HUES48 (cell line): ENCODE measurements at regions not wholly inside any gene's neighbourhood (a gene's known extent, or its start where the extent isn't known, plus 50 kb on each side); places are given as distances from the start of the nearest gene placed in this dataset.

Experiments
- H3K27ac ChIP-seq: one replicate; pipeline ENCODE4 v1.7.0; 2013; ENCODE audit warnings: low read depth, low read length, inconsistent platforms
- H3K27me3 ChIP-seq: 2 replicates; pipeline ENCODE4 v1.6.1; 2013; ENCODE audit warnings: mild to moderate bottlenecking, low read length; ENCODE audit not compliant: control insufficient read depth, insufficient read depth
- H3K36me3 ChIP-seq: 2 replicates; pipeline ENCODE4 v1.6.1; 2013; ENCODE audit warnings: low read length; ENCODE audit not compliant: control insufficient read depth, insufficient read depth
- H3K4me1 ChIP-seq: 2 replicates; pipeline ENCODE4 v1.6.1; 2013; ENCODE audit warnings: mild to moderate bottlenecking, low read length; ENCODE audit not compliant: control insufficient read depth, insufficient read depth
- H3K4me3 ChIP-seq: 2 replicates; pipeline ENCODE4 v1.5.1; 2013; ENCODE audit warnings: mild to moderate bottlenecking, low read depth, low read length
- H3K9ac ChIP-seq: 2 replicates; pipeline ENCODE4 v1.6.1; 2013; ENCODE audit warnings: mild to moderate bottlenecking, low read depth, low read length, moderate library complexity
- H3K9me3 ChIP-seq: 2 replicates; pipeline ENCODE4 v1.6.1; 2013; ENCODE audit warnings: low read length; ENCODE audit not compliant: control insufficient read depth, insufficient read depth

GRCh38 chr5:167167191-167167795 is 1124.2 kb upstream of the WWC1 start:
- Histone ChIP-seq H3K4me1 (peaks cover under 1% of the 10 kb centered on the region; the same call in 1 of the 2 replicates), H3K4me3 (no peak overlapping the region), H3K27me3 (no peaks in the 10 kb centered on the region), H3K9me3 (no peaks in the 10 kb centered on the region), H3K27ac (no peak overlapping the region), H3K36me3 (no peaks in the 10 kb centered on the region), H3K9ac (no peak overlapping the region)

- Histone ChIP-seq H3K27me3 (no peaks in the 10 kb centered on the region), H3K27ac (no peak overlapping the region), H3K4me3 (no peak overlapping the region), H3K36me3 (no peaks in the 10 kb centered on the region), H3K9me3 (no peaks in the 10 kb centered on the region), H3K4me1 (peaks cover 15% of the 10 kb centered on the region), H3K9ac (no peak overlapping the region)
Observed at GRCh38 chr5:167168971-167169370, 1122.5 kb upstream of the WWC1 start.

DNA sequence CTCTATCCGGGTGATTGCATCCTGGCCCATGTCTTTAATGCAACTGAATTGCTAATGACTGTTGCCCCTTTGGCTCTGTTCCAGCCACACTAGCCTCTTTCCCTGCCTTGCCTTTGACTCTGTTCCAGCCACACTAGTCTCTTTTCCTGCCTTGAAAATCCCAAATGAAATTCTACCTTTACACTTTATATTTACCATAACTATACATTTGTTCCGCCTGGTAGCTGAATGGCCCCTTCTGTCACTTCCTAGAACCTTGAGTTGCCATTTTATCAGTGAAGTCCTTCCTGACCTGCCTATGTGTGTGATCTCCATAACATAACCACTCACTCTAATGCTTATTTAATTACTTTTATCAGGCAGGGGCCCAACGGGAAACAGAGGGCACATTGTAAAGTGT is 1120.4 kb upstream of the WWC1 start:
- H3K36me3 ChIP-seq = no peaks in the 10 kb centered on the region
- no peaks in the 10 kb centered on the region for H3K9me3 ChIP-seq
- no peak overlapping the region for H3K9ac ChIP-seq
- H3K27ac ChIP-seq = no peak overlapping the region
- no peak overlapping the region for H3K4me3 ChIP-seq
- H3K27me3 ChIP-seq = no peaks in the 10 kb centered on the region
- peaks cover 19% of the 10 kb centered on the region for H3K4me1 ChIP-seq

- no peaks in the 10 kb centered on the region for H3K27me3 ChIP-seq
- H3K27ac ChIP-seq = no peak overlapping the region
- H3K9ac ChIP-seq = no peak overlapping the region
- no peak overlapping the region for H3K4me3 ChIP-seq
- peaks cover 13% of the 10 kb centered on the region for H3K4me1 ChIP-seq
- H3K36me3 ChIP-seq = no peaks in the 10 kb centered on the region
- H3K9me3 ChIP-seq = no peaks in the 10 kb centered on the region
Observed at GRCh38 chr5:167177736-167178135, 1113.7 kb upstream of the WWC1 start.

- H3K9me3 ChIP-seq = no peaks in the 10 kb centered on the region
- no peaks in the 10 kb centered on the region for H3K36me3 ChIP-seq
- no peak overlapping the region for H3K4me3 ChIP-seq
- no peak overlapping the region for H3K9ac ChIP-seq
- H3K27ac ChIP-seq = no peak overlapping the region
- no peaks in the 10 kb centered on the region for H3K4me1 ChIP-seq
- H3K27me3 ChIP-seq = no peaks in the 10 kb centered on the region
Observed at GRCh38 chr5:167180906-167181305, 1110.5 kb upstream of the WWC1 start.

GRCh38 chr5:167205881-167206280 is 1085.6 kb upstream of the WWC1 start:
- Histone ChIP-seq H3K9ac (no peak overlapping the region), H3K4me3 (no peak overlapping the region), H3K36me3 (no peaks in the 10 kb centered on the region), H3K4me1 (no peaks in the 10 kb centered on the region), H3K27ac (no peak overlapping the region), H3K27me3 (no peaks in the 10 kb centered on the region), H3K9me3 (no peaks in the 10 kb centered on the region)

DNA sequence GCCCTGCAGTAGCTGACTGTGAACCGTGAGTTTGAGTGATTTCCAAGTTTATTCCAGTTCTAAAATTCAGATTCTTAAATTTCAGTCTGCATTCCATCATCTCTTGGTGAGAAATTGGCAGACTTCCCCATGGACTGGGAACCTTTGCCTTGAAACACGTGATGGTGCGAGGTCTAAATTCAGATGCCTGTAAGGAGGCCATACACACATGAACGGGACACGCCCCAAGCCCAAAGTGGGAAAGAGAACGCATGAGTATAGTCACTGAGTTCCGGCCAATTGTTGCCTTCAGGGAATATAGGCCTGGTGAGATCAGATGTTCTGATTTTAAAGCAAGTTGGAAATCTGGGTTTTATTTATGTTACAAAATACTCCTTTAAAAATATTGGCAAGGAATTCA is 1084.4 kb upstream of the WWC1 start:
- Histone ChIP-seq H3K9ac (no peak overlapping the region), H3K4me1 (no peaks in the 10 kb centered on the region), H3K4me3 (no peak overlapping the region), H3K9me3 (no peaks in the 10 kb centered on the region), H3K36me3 (no peaks in the 10 kb centered on the region), H3K27ac (no peak overlapping the region), H3K27me3 (no peaks in the 10 kb centered on the region)

DNA sequence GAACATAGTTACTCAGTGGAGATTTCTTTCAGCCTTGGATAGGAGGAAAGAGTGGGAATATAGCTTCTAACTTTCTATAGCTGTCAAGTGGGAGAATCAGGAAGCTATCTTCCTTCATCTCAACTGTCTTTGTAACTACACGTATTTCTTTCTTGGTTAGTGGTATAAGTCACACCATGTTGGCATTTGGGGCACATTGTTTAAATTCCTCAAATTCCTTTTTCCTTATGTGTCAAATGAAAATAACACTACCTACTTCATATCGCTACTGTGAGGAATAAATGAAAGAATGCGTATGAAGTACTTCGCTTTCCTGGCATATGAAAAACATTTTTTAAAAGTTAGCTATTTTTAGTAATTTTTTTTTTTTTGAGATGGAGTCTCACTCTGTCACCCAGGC is 1082.5 kb upstream of the WWC1 start:
- Histone ChIP-seq H3K4me1 (no peaks in the 10 kb centered on the region), H3K9me3 (no peaks in the 10 kb centered on the region), H3K36me3 (no peaks in the 10 kb centered on the region), H3K27me3 (no peaks in the 10 kb centered on the region), H3K9ac (no peak overlapping the region), H3K4me3 (no peak overlapping the region), H3K27ac (no peak overlapping the region)

DNA sequence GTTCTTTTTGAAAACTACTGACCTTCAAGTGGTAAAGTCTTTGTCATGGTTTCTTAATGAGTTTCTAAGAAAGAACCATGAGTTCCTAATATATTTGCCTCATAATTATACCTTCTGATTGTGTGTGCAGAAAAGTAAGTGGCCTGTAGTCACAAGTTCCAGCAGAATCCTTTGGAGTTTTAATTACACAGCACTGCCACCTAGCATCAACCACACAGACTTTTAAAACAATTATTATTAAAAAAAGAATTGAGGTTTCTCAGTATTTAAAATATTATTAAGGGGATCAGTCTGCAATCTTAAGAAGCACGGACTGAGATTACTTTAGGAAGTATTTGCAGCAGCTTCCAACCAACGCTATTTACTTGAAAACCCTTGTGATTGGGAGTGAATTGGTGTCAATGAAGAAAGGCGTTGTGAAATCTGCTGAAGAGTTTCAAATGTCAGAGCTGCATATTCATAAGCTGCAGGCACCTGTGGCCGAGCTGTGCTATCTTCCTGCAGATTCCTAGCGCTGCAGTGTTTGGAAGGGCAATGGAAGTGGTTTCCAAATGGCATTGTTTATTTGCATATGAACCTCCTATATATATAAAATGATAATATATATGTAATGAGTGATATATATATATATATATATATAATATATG is 1074.2 kb upstream of the WWC1 start:
- no peaks in the 10 kb centered on the region for H3K27me3 ChIP-seq
- H3K36me3 ChIP-seq = no peaks in the 10 kb centered on the region
- H3K9ac ChIP-seq = no peak overlapping the region
- no peaks in the 10 kb centered on the region for H3K9me3 ChIP-seq
- H3K27ac ChIP-seq = no peak overlapping the region
- H3K4me3 ChIP-seq = no peak overlapping the region
- peaks cover 17% of the 10 kb centered on the region for H3K4me1 ChIP-seq

GRCh38 chr5:167219298-167219697 is 1072.1 kb upstream of the WWC1 start:
- H3K27ac ChIP-seq = no peak overlapping the region
- H3K36me3 ChIP-seq = no peaks in the 10 kb centered on the region
- no peaks in the 10 kb centered on the region for H3K27me3 ChIP-seq
- H3K9ac ChIP-seq = no peak overlapping the region
- no peak overlapping the region for H3K4me3 ChIP-seq
- H3K4me1 ChIP-seq = peaks cover 17% of the 10 kb centered on the region
- no peaks in the 10 kb centered on the region for H3K9me3 ChIP-seq

GRCh38 chr5:167226386-167226785 is 1065.1 kb upstream of the WWC1 start:
- H3K27me3 ChIP-seq = no peaks in the 10 kb centered on the region
- H3K36me3 ChIP-seq = no peaks in the 10 kb centered on the region
- H3K9ac ChIP-seq = no peak overlapping the region
- H3K4me1 ChIP-seq = no peaks in the 10 kb centered on the region
- no peak overlapping the region for H3K4me3 ChIP-seq
- H3K27ac ChIP-seq = no peak overlapping the region
- peaks cover 5% of the 10 kb centered on the region; the same call in 1 of the 2 replicates for H3K9me3 ChIP-seq
